ENCODE measurements at regions not wholly inside any gene's neighbourhood (a gene's known extent, or its start where the extent isn't known, plus 50 kb on each side); places are given as distances from the start of the nearest gene placed in this dataset.

DNA sequence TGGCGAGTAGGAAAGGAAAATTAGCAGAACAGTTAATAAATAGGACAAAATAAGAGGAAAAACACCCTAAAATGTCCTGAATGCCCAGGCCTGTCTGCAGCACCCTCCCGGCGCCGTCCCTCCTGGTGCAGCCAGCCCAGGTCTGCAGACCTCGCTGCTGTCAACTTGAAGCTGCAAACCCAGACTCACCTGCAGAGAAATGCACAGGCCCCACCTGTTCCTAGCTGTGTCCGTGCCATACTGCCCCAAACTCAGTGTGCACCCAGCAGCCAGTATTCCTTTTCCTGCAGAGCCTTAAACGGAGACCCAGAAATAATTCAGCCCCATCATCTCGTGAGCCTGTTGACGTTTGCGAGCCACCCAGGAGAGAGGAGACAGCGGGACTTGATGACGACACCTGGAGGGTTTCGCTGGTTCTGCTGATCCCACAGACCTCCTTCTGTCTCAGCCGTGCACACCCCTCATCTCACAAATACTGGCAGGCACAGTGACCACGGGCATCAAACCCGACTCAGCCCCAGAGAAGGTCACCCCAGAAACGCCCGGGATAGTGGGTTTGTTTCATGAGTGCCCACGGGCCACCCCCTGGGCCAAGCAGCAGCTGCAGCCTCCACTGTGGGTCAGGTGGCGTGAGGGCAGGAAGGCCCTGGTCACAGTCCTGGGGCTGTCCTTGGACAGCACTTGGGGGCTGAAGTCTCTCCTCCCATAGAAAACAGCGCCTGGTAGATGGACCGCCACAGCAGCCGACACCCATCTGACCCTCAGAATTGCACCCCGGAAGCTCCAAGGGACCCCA, 239.5 kb upstream of the SALL3 start:
- DNase-seq: no peak

- DNase-seq: no peak
Measured at GRCh38 chr18:78740876-78741275, 238.7 kb upstream of the SALL3 start.

DNA sequence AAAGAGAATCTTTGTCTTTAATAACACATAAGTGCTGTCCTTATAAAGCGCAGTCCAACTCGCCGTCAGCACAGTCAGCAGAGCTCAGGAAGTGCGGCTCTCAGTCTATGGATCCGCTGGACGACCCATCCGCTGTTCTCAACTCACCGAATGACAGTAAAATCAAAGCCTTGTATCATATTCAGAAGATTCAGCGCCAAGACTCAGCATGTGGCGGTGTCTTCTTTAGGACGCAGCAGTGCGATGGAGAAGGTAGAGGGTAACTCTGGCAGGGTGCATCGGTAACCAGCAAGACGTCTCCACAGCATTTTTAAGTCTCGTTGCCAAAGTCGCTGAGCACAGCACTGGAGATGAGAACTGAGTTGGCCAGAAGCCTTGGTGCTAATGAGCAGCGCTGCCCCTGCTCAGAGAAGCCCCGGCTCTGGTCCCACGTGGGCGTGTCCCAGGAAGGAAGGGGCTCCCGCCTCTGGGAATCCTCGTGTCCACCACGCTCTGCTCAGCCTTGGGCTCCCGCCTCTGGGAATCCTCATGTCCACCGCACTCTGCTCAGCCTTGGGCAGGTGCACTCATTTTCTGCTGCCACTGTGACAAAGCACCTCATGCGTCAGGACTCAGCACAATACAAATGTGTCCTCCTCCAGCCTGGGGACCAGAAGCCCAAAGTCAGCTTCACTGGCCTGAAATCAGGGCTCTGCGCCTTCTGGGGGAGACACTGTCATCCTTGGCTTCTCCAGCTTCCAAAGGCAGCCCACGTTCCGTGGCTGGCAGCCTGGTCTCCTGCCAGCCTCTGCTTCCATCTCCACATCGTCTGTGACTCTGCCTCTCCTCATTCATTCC, 238.0 kb upstream of the SALL3 start:
- DNase-seq: no peak

- no peak for DNase-seq
Measured at GRCh38 chr18:78742218-78742745, 237.3 kb upstream of the SALL3 start.

- DNase-seq: no peak
Measured at GRCh38 chr18:78743078-78743477, 236.5 kb upstream of the SALL3 start.

DNA sequence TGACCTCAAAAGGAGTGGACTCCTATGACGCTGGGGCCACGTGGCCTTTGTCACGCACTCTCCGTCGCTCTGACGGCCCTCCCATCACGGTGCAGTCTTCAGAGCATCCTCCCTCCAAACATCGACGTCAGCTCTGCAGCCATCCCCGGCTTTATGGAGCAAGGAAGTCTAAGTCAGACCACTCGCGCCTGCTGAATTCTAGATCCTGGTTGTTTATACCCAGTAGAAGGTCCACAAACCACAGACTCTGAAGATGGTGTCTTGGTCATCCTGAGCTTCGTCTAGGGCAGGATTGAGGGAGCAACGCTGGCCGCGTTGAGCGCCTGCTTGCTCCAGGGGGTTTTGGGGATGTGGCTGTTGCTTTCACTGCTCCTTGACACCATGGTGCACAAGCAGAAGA, 228.0 kb upstream of the SALL3 start:
- DNase-seq: no peak

DNA sequence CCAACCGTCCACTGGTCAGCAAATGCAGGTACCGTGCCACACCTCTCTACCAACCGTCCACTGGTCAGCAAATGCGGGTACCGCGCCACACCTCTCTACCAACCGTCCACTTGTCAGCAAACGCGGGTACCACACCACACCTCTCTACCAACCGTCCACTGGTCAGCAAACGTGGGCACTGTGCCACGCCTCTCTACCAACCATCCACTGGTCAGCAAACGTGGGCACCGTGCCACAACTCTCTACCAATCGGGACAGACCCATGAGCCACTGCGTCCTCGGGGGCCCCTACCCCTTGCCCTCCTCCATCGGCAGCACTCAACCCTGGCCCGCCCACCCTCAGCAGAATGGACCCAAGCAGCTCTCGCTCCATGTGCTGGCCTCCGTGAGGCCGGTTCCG, 226.4 kb upstream of the SALL3 start:
- DNase-seq: no peak

GRCh38 chr18:78754311-78755043, 225.1 kb upstream of the SALL3 start:
- DNase-seq: no peak

GRCh38 chr18:78757014-78757413, 222.6 kb upstream of the SALL3 start:
- DNase-seq: no peak

GRCh38 chr18:78758496-78758895, 221.1 kb upstream of the SALL3 start:
- no peak for DNase-seq

DNA sequence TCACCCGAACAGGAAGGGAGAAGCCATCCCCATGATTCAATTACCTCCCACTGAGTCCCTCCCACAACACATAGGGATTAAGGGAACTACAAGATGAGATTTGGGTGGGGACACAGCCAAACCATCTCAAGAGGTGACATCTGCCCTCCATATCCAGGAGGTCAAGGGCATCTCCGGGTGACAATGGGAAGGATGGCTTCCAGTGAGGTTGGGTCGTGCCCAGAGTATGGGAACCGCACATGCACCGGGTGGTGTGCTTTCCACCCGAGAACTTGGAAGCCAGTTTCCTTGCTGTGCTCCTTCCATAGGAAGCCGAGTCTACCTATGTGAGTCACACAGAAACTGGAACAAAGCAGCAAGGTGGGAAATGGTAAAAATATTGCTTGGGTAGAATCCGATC, 216.9 kb upstream of the SALL3 start:
- no peak for DNase-seq

DNA sequence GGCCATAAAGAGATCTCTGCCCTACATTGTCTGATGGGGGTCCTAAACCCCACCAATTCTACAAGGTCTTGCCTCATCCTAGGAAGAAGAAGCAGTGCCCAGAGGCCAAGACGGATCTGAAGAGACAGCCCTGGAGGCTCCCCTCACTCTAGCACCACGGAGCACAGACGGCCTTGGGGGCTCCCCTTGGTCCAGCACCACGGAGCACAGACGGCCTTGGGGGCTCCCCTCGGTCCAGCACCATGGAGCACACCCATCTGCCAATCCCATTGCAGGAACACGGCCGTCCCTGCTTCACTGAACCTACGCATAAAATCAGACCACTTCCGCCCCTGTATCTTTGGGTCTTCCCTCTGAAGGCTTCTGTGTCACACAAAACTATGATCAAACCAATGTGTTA, 215.1 kb upstream of the SALL3 start:
- DNase-seq: no peak

- DNase-seq: no peak
Measured at GRCh38 chr18:78765142-78765541, 214.5 kb upstream of the SALL3 start.

- DNase-seq: no peak
Measured at GRCh38 chr18:78765637-78766281, 213.9 kb upstream of the SALL3 start.

DNA sequence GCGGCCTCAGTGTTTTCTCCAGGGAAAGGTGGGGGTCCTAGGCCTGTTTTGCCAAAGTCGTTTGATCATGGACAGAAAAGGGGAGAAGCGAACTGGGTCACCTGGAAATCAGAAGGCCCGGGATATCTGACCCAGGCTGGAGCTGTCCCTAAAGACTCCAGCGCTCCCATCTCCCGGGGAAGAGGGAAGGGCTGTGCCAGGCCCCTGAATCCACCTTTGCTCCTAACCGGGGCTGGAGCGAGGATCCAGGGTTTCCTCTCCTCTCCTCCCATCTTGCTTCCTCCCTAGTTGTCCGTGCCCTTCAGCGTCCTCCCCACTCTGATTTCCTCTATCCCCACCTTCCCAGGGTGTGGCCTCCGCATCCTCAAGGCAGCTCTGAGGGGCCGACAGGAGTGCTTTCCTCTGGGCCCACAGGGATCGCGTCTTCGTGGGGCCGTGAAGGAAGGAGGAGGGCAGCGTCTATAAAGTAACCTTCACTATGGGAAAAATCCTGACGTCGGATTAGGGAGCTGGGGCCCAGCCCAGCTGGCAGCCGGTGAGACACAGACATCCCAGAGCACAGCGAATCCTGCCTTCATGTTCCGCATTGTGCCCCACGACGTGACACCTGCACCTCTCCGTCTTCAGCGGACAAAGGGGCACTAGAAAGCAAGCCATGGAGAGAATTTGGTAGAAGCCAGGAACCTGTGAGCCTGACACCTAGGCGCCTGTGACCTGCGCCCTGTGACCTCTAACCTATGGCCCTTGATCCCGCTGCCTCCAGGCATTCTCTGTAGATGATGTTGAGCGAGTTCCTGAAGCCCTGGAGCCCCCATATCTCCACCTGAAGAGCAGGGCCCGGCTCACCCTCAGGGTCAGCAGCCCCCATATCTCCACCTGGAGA, 212.7 kb upstream of the SALL3 start:
- no peak for DNase-seq

GRCh38 chr18:78767648-78768071, 212.0 kb upstream of the SALL3 start:
- no peak for DNase-seq

GRCh38 chr18:78768221-78768620, 211.4 kb upstream of the SALL3 start:
- DNase-seq: no peak

DNA sequence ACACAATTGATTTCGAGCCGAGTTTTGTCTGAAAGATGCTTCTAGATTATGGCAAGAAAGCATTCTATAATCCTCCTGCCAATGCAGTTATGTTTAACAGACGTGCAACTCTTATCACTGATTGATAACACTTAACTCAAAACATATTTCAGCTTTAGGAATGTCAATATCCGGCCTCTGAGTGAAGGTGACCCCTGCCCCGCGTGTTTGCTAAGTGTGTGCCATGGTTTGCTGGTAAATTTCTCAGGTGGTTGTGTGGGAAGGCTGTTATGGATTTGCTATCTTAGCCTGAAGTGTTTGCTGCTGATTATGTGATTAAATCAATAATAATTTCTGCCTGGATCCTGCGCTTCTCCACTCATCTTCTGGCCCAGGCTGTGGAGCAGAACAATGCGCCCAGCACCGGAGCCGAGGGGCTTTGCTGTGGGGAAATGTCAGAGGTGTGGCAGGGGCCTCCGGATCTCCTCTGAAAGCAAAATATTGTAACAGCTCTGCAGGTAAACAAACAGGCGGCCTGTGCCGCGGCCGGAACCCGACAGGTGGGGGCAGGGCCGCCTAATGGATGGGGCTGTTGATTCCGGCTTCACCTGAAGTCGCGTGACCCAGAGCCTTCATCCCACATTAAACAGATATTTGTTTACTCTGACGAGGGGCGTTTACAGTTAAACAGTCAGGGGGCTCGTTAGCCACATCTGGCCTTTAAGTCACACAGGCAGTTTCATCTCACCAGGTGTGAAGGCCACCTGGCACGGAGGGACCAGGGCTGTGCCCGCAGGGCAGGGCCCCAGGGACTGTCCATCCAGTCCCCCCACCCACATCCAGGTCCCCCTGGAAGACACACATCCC, 210.7 kb upstream of the SALL3 start:
- DNase-seq: no peak

DNA sequence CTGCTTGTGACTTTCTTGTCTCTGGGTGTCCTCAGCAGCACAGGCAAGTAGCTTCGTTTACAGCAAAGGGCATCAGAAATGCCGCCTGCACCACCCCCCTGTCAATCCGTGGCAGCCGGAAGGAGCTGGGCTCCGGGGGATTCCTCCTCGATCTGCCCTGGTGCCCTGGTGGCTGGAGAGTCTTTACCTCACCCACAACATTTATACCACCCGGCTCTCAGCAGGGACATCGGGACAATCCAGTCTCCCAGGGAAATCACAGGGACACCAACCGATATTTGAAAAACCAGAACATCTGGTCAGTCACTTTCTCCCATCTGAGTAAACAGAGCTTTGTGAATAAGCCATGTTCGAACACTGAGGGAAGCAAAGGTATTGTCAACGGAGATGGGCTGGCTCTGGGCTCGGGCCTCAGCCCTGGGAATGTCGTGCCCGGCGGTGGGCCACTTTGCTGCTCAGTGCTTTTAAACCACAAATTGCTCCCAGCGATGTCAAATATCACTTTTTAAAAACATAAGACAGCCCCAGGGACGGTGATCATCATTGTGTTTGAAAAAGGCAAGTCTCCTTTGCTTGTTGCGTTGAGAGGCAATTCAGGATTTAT, 210.0 kb upstream of the SALL3 start:
- DNase-seq: no peak

GRCh38 chr18:78770139-78770822, 209.3 kb upstream of the SALL3 start:
- DNase-seq: no peak
